ENCODE measurements at regions not wholly inside any gene's neighbourhood (a gene's known extent, or its start where the extent isn't known, plus 50 kb on each side); places are given as distances from the start of the nearest gene placed in this dataset.
A peak's percentile ranks its signal among the peaks of the same experiment; 100 is the strongest.

DNA sequence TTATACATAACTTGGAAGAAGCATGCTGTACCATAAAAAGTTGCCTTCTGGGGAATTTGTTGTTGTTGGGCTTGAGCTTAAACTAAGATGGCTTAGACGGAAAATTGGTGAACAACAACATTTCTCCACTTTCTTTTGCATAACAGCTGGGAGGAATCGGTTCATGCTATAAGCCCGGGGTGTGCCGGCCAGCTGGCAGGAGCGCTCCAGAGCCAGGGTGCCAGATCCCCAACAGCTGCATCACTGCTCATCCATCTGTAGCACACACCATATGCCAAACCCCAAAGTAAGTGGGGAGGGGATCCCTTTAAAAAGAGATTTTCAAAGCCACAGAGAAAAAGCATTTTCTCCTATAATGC, 419.5 kb upstream of the ARGLU1 start:
- DNase-seq = no peak

DNA sequence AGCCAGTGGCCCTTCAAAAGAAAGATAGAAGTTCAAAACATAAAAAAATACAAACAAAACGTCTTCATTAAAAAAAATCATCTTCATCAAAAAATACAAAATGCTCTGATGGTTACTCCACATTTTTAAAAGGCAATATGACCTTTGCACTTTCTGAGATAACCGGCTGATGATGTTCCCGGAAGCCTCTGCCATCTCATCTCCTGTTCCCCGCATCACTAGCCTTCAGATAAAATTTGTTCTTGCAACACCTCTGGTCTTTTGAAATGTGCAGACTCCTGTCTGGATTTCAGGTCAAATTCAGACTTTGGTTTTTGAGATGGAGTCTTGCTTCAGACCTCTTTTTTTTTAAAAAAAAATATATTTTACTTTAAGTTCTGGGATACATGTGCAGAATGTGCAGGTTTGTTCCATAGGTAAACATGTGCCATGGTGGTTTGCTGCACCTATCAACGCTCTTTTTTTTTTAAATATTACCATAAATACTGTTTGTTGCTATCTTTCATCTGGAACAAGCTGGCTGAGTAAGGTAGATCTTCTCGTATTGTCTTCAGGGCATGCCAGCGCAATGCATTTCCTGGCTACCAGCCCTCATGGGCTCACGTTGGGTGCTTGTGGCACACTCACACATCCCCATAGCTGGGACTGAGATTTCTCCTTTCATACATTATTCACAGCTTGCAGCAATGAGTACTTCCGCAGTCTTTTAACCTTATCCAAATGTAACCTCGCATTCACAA, 418.9 kb upstream of the ARGLU1 start:
- no peak for DNase-seq

DNA sequence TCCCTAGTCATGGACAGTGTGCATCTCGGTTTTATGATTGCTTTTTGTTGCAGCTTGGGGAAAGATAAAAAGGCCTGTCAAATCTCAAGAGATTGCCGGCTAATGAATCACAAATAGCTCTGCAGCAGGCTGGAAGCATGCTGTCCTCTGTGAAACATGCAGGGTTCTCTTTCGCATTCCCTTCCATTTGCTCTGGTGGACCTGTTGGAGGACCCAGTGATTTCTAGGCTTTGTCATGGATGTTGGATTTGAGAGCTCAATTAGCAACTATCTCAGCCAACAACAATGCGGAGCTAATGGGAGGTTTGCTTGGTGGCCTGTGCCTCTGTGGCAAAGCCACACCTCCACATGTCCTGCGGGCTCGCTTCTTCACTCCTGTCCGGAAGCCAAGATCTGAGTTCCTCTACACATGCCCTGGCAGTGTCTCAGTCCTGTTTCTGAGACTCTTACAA, 418.1 kb upstream of the ARGLU1 start:
- no peak for DNase-seq

DNA sequence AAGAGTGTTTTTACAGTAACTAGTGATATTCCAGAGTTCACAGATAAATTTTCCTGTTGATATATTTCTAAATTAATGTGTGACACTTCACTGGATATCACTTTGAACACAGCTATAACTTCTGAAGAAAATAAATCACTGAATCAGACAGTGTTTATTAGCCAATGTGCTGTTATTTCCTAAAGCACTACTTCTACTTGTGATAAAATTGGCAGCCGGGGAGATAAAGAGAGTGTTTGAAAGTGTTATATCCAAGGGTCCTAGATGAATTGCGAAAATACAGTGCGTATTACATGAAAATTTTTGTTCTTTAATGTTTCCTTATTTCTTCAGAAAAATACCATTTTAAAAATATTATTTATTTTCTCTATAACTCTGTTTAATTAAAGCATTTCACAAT, 417.5 kb upstream of the ARGLU1 start:
- no peak for DNase-seq

DNA sequence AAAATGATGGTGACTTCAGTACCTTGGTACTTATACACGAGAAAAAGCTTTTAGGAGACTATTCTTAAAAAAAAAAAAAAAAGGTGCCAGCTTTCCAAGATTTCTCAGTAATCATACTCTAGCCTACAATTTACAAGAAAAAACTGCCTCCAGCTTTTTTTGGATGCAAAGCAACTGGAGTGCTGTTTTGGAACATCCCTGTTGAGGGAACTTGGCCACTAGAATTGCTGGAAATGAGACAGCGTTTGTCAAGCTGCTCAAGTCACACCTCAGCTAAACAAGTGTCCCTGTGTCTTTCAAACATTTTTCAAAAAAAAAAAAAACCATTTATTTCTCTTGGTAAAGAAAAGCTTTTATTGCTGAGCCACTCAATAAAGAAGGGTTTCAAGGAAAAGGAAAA, 413.1 kb upstream of the ARGLU1 start:
- no peak for DNase-seq

DNA sequence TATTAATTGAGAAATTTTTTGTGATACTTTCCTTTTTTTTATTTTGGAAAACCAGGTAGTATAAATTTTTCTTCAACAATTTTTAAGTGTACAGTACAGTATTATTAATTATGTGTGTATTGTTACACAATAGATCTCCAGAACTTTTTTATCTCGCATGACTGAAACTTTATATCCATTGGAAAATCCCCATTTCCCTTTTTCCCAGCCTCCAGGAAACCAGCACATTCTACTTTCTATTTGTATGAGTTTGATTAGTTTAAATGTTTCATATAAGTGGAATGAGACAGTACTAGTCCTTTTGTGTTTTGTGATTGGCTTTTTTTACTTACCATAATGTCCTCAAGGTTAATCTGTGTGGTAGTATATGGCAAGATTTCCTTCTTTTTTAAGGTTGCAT, 399.5 kb upstream of the ARGLU1 start:
- DNase-seq = no peak

DNA sequence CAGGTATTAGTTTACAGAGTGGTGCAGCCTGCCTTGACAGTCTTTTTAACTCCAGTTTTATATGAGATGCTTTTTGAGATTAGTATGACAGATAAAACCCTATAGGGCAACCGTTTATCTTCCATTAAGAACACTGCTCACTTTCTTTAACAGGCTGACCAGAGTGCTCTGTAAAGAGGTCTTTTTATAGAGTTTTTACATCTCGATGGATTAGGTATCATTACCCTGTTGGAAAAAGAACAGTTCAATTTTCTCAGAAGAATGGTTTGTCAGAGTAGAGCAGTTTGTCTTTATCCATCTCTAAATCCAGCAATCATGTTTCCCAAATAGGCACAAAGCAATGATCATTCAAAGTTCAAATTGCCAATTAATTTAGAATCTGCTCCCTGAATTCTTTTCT, 395.2 kb upstream of the ARGLU1 start:
- no peak for DNase-seq

DNA sequence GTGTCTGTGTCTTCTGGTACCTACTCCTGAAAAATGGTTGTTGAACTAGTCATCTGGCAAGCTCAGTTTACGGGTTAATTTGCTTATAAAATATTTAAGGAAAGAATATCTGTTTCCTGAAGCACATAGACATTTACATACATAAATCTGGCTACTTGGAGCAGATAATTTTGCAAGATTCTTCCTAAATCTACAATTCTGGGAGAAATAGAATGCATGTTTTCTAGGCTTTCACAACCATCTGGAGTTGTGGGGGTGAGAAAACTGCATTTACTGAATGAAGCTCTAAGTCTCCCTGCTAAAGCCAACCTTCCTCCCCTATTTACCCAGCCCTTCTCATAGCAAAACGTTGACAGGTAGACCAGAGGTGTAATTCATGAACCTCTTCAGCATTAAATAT, 393.7 kb upstream of the ARGLU1 start:
- no peak for DNase-seq

DNA sequence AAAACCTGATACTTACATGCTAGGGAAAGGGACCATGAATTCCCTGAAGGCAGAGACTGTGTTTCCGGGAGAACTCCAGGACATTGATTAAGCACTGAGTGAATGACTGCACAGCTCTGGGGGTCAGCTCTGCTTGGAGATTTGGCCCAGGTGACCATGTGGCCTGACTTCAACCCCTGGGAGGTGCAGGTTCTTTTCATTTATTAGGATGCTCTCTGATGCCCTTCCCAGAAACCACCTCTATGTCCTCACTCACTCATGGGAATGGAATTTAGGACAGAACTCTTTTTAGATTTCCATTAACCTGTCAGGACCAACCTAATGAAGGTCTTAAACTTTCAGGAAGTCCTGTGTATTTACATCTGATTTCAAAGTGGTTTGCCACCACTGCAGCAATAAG, 393.3 kb upstream of the ARGLU1 start:
- no peak for DNase-seq

DNA sequence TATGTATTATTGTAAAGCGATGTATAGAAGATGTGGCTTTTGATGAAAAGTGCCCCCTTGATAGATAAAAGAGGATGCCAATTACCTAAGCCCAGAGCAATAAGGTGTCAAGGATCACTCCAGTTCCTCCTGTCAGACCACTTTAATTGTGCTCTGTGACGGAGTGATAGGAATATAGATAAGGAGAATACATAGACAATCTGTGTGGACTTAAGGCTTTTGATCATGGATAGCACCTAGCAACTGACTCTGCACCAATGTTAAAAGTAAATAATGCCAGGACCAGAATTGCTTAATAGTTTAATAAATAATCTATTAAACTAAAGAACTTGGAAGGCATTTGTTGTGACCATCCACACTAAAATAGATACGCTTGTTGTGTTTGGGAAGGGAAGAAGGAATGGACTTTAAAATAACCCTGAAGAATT, 390.7 kb upstream of the ARGLU1 start:
- no peak for DNase-seq

DNA sequence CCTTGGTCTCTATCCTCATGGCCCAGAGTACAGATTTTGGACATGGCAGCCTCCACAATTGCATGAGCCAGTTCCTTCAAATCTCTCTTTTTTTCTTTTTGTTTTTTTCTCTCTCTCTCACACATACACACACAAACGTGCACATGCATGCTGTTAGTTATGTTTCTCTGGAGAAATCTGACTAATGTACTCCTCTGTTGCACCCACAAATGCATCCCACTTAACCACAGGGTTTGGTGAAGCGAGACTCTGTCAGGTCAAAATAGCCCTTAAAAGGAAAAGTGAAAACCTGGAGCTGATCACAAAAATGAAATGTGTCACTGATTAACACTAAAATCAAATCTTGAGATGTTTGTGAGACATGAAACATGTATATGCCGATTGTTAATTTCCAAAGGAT, 374.6 kb upstream of the ARGLU1 start:
- DNase-seq = no peak

DNA sequence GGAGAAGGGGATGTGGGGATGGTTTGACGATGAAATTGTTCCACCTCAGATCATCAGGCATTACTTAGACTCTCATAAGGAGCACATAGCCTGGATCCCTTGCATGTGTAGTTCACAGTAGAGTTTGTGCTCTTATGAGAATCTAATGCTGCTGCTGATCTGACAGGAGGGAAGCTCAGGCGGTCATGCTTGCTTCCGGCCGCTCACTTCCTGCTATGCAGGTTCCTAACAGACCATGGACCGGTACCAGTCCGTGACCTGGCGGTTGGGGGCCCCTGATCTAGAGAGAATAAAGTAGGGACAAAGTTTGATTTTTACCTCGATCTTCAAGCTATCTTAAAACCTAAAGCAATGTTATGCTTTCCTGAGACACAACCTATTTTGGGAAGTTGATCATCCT, 373.8 kb upstream of the ARGLU1 start:
- no peak for DNase-seq

DNA sequence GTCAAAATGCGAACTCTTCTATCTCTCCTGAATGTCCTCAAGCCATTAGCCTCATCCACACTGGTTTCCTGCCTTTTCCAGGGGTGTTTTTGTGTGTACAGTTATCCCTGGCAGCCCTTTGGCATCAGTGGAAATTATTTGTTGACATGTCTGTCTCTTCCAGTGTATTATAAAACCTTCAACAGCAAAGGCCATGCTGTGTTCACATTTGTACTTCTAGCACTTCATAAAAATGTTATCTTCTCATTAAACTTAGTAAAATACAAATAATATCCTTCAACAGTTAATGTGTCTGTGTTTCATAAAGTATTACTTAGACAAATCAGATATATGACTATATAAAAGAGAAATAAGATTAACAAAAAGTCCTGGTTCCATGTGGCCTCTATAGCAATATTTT, 359.5 kb upstream of the ARGLU1 start:
- no peak for DNase-seq

DNA sequence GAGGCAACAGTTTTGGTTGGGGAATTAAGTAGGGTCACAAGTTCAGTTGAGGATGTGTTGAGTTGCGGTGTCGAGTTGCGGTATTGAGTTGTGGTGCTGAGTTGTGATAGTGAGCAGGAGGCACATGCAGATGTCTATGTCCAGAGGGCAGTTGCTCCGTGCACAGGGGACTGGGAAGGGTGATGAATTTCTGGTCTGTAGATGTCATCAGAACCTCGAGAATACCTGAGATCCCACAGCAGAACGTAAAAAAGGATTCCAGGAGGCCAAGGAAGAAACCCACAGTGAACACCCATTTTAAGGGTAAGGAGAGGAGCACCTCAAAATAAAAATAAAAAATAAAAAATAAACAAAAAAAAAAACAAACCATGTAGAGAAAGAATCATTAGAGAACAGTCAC, 354.4 kb upstream of the ARGLU1 start:
- DNase-seq = no peak

DNA sequence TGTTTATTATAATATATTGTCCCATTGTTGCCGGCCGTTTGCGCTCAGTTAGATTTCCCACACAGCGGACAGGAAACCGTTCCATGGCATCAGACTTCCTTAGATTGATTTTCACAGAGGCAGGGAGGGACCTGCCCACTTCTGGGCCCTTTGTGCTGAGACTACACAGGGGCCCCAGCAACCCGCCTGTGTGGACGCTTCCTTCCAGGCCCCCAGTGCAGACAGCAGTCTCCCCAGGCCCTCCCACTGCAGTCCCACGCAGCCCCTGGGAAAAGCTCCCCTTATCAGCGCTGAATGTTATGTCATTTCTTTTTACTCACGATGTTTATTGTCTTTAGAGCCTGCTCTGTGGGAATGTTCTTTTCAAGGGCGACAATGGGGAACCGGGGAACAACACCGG, 351.7 kb upstream of the ARGLU1 start:
- no peak for DNase-seq

DNA sequence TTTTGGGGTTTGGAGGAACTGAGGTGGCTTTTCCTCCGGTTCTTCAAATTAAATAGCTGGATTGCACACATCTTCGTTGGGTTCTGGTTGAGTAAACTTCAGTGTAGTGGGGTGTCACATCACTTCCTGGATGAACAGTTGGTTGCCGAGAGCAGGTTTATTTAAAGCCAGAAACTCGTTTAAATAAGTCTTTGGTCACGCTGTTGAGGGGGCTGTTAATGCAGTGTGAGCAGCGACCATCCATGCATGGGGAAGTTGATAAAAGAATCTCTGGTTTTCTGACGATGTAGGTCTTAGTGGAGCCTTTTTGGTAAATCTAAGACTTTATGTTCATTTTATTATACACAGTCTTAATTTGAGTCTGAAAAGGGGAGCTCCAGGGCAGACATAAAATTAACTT, 351.2 kb upstream of the ARGLU1 start:
- DNase-seq = no peak

DNA sequence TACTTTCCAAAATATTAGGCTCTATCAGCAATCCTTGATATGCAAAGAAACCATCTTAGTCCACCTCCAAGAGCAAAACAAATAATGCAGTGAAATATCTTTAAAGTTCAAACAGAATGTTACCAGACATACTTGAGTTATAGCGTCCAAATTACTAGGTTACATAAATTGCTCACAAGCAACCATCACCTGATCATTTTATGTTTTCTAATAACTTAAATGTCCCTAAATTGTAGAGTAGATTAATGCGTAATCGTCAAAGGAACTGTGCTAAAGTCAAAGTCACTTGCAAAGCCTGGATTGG, 350.6 kb upstream of the ARGLU1 start:
- no peak for DNase-seq

DNA sequence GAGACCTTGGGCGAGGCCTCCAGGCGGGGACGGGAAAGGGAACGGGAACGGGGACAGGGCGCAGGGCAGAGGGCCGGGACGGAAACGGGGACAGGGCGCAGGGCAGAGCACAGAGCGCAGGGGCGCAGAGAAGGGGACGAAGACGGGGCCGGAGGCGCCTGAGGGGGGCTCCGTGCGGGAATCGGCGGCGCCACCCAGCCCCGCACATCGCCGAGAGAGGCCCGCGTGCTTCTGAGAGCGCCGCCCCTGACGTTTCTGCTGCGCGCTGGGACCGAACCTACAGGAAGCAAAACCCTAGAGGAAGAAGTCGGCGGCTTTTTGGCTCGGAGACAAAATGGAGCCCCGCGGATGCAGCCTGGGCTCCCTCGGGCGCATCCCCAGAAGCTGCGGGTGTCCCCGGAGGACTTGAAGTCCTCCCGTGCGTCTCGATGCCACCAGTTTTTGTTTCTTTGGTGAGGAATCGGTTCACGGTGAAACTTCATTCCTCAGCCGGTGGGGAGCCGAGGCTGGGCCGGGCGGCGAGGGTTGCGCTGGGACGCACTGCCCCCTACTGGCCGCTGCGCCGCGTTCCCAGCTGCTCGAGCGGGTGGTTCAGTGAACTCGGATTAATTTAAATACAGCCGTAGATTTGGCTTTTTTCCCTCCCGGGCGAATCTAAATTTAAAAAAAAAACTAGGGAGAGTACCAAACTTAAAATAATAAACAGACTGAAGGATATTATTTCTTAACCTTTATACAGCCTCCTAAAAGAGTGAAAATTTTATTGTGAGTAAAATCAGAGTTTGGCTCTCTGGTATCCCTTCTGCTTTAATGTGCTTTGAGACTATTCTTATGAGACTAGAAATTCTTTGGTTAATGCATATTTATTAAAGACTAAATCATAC, 350.0 kb upstream of the ARGLU1 start:
- peak; percentile 64 for DNase-seq

DNA sequence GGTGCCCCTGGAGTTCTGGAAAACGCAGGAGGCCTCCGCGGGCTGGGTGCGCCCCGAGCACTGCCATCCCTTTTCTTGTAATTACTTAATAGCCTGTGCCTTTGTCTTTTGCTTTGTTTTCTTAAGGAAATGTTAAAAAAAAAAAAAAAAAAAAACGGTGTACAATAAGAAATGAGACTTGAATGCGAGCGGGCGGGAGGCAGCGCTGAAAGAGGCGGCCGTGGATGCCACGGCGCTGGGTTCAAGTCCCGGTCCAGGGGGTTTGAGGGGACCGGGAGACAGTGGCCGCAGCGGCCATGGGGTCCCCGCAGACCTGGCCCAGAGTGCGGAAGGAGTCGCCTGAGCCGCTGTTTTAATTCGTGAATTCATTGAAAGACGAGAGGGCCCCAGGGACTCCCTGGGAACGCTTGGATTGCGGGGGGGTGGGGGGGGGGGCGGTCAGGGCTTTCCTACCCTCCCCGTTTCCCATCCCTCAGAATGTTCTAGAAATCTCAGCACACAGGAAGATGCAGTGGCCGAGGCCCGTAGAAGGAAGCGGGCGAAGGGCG, 349.2 kb upstream of the ARGLU1 start:
- no peak for DNase-seq

DNA sequence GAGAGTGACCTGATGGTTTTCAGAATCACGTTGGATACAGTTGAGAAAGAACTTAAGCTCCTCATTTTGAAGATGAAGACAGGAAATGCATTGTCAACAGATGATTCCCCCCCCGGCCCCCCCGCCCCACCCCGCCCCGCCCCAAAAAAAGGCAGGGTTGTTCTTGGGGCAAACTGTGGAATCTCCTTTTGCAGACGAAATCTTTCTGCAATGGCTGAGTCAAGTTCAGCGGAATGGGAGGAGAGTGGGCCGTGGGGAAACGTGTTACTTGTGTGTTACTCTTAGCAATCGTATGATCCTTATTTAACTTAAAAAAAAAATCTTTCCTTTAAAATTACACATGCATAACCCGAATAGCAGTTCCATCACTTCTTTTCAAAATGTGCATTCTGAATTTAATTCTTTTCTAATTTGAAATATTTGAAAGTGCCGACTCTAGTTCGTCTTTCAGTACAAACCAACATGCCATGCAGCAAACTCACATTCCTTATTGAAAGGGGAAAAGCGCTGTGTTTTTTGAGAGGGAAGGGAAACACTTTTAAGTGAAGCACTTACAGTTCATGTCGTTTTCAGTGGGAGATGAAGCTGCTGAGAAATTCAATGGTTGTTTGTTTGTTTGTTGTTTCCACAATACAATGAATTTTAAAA, 348.5 kb upstream of the ARGLU1 start:
- DNase-seq = no peak

DNA sequence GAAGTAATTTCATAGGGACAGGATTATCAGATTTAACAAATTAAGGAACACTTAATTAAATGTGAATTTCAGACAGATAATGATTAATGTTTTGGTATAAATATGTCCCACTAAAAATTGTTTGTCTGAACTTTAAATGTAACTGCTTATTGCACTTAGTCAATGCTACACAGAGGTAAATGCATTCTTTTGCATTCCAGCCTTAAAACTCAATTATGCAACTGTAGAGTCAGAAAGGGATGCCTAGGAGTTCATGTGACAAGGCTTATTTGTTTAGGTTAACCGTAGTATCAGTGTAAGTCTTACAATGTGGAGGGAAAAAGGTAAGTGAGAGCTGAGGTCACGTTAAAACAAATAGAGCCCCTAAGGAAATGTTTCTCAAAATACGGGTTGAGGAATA, 347.2 kb upstream of the ARGLU1 start:
- no peak for DNase-seq

DNA sequence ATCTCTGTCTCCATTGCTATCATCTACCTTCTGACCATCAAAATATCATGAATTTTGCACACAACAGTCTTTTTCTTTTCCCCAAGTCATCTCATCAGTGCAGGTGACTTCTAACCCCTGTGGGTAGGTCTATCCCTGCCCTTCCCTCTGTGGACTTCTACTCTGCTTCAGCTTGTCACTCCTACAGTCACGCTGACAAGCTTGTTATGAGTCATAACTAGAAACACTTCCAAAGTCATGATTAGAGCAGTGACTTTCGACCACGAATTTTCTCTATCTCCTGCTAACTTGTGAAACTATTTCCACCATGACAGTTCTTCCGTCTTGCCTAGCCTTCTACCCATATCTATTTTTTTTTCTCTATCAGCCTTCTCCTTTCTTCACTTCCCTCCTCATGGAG, 343.7 kb upstream of the ARGLU1 start:
- DNase-seq = no peak

DNA sequence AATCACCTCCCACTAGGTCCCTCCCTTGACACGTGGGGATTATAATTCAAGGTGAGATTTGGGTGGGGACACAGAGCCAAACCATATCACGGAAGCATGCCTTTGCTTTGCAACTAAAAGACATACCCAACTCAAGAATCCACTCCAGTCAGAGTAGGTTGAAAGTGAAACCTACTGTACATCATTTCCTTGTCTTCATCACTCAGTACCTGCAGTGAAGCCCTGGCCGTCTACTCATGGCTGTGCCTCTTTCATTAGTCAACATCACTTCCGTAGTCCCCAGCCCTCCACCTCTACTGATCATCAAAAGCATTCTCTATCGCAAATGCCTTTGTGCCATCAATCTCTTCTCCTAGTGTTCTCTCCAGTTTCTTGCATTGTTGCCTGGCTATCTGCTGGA, 343.1 kb upstream of the ARGLU1 start:
- no peak for DNase-seq

DNA sequence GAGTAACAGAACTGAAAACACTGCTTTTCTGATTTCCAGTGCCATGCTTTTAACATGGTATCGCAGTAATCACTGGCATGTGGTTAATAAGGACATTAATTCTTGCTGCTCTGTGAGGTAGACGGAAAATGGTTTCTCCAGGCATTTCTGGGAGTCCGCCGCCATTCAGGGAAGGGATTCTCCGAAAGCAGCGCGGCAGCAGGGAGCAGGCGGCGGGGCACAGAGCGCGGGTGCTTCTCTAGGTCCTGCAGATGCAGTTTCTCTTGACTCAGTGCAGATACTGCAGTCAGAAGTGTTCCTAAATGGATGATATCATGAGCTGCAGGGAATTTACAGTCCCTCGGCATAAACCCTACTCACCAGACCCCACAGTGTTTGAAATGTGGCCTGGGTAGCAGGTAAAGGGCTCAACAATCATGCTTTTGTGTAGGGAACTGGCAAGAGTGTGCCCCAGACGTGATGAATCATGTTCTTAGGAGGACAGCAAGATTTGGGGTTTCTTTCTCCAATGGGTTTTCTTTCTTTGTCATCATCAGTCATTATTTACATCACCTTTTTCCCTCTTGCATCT, 338.6 kb upstream of the ARGLU1 start:
- no peak for DNase-seq

Data from stimulated activated CD4-positive, alpha-beta T cell treated with anti-CD3 and anti-CD28 coated beads, Interleukin-4, amount 100 ng/mL, for 24 hours (primary cell).